ENCODE measurements at regions not wholly inside any gene's neighbourhood (a gene's known extent, or its start where the extent isn't known, plus 50 kb on each side); places are given as distances from the start of the nearest gene placed in this dataset.

GRCh38 chr2:2694746-2695145, 363.7 kb upstream of the MYT1L start:
- TF ChIP-seq CTCF (conservative IDR thresholded peaks at IDR 0.05 in 1 of 2, IDR thresholded peaks at IDR 0.05 in 1 of 2; ENCODE audit: low read depth in 1 of 2, low read length in 2 of 2): no peak
- no peak for TF ChIP-seq EZH2 (IDR thresholded peaks at IDR 0.05; ENCODE audit: low read length, missing control alignments)

Measured in fibroblast of lung (primary cell).